HG03108 (cell line): ENCODE measurements at regions not wholly inside any gene's neighbourhood (a gene's known extent, or its start where the extent isn't known, plus 50 kb on each side); places are given as distances from the start of the nearest gene placed in this dataset.

Source experiments
- ATAC-seq: cut with Tn5 transposase; IDR thresholded peaks from one replicate; pipeline ENCODE4 v1.9.1; 2021; ENCODE audit warnings: moderate library complexity; ENCODE audit not compliant: unreplicated experiment

- no peak for ATAC-seq
These were observed 657.1 kb upstream of the BOD1L1 start for GRCh38 chr4:14284578-14284977.

GRCh38 chr4:14289708-14290107, 662.2 kb upstream of the BOD1L1 start:
- no peak for ATAC-seq

- ATAC-seq = no peak
These were observed 666.1 kb upstream of the BOD1L1 start for GRCh38 chr4:14293582-14293981.

- ATAC-seq = no peak
These were observed 667.1 kb upstream of the BOD1L1 start for GRCh38 chr4:14294611-14295010.

- no peak for ATAC-seq
These were observed 671.6 kb upstream of the BOD1L1 start for GRCh38 chr4:14299166-14299565.

- no peak for ATAC-seq
These were observed 674.5 kb upstream of the BOD1L1 start for GRCh38 chr4:14302021-14302420.

GRCh38 chr4:14303856-14304255, 676.3 kb upstream of the BOD1L1 start:
- no peak for ATAC-seq

GRCh38 chr4:14308229-14308651, 680.7 kb upstream of the BOD1L1 start:
- no peak for ATAC-seq

- ATAC-seq = no peak
These were observed 681.9 kb upstream of the BOD1L1 start for GRCh38 chr4:14309431-14309830.

GRCh38 chr4:14313757-14314156, 686.2 kb upstream of the BOD1L1 start:
- ATAC-seq = no peak

- no peak for ATAC-seq
These were observed 687.2 kb upstream of the CPEB2 start for GRCh38 chr4:14315129-14315528.

- no peak for ATAC-seq
These were observed 684.9 kb upstream of the CPEB2 start for GRCh38 chr4:14317351-14317750.

- ATAC-seq = no peak
These were observed 683.6 kb upstream of the CPEB2 start for GRCh38 chr4:14318671-14319070.

- ATAC-seq = no peak
These were observed 680.6 kb upstream of the CPEB2 start for GRCh38 chr4:14321723-14322122.

- no peak for ATAC-seq
These were observed 679.1 kb upstream of the CPEB2 start for GRCh38 chr4:14323191-14323590.

- ATAC-seq = no peak
These were observed 673.1 kb upstream of the CPEB2 start for GRCh38 chr4:14329228-14329627.

- ATAC-seq = no peak
These were observed 668.7 kb upstream of the CPEB2 start for GRCh38 chr4:14333616-14334015.

GRCh38 chr4:14334166-14334565, 668.1 kb upstream of the CPEB2 start:
- no peak for ATAC-seq

GRCh38 chr4:14335872-14336271, 666.4 kb upstream of the CPEB2 start:
- ATAC-seq = no peak

GRCh38 chr4:14336656-14337055, 665.6 kb upstream of the CPEB2 start:
- ATAC-seq = no peak

GRCh38 chr4:14337892-14338584, 664.2 kb upstream of the CPEB2 start:
- ATAC-seq = no peak

- no peak for ATAC-seq
These were observed 663.6 kb upstream of the CPEB2 start for GRCh38 chr4:14338585-14339265.

GRCh38 chr4:14339715-14340114, 662.6 kb upstream of the CPEB2 start:
- no peak for ATAC-seq
